Breast epithelium (tissue), 4 donors: ENCODE measurements at regions not wholly inside any gene's neighbourhood (a gene's known extent, or its start where the extent isn't known, plus 50 kb on each side); places are given as distances from the start of the nearest gene placed in this dataset.

Experiments used
- DNase-seq, 2 donors: peaks; one replicate each; pipeline ENCODE4 v3.0.0-alpha.2; 2019; ENCODE audit warnings: low spot score in 2 of 2
- H3K27ac ChIP-seq, 2 donors: fragments of 200-600 bp; sonication (generic) in 1 of 2; one replicate each; pipeline ENCODE4 v1.5.1; 2016 to 2019; ENCODE audit warnings: mild to moderate bottlenecking in 1 of 2
- H3K27me3 ChIP-seq, 2 donors: fragments of 200-600 bp; sonication (generic) in 1 of 2; one replicate each; pipeline versions ENCODE4 v1.5.1 to v1.6.0; 2017 to 2019; ENCODE audit warnings: control low read depth in 1 of 2, mild to moderate bottlenecking in 1 of 2
- H3K36me3 ChIP-seq: fragments of 200-600 bp; one replicate; pipeline ENCODE4 v1.5.1; 2019
- H3K4me1 ChIP-seq, 2 donors: fragments of 200-600 bp; sonication (generic); one replicate each; pipeline ENCODE4 v1.5.1; 2016 to 2019; ENCODE audit warnings: control low read depth in 1 of 2
- H3K4me3 ChIP-seq, 3 donors: fragments of 200-600 bp; sonication (generic); 1 replicate in 2 of 3; 2 replicates in 1 of 3; pipeline ENCODE4 v1.5.1; 2016 to 2019; ENCODE audit warnings: mild to moderate bottlenecking in 3 of 3, moderate library complexity in 2 of 3
- H3K9me3 ChIP-seq, 2 donors: fragments of 200-600 bp; sonication (generic) in 1 of 2; one replicate each; pipeline ENCODE4 v1.5.1; 2016 to 2019; ENCODE audit warnings: control low read depth in 1 of 2
- POLR2A ChIP-seq: fragments of 450-650 bp; IDR thresholded peaks from one replicate; pipeline ENCODE4 v1.6.1; 2016; ENCODE audit warnings: antibody characterized with exemption, mild to moderate bottlenecking, moderate library complexity
- POLR2AphosphoS5 ChIP-seq, 3 donors: sonication (generic); formaldehyde crosslinking; IDR thresholded peaks; one replicate each; pipeline ENCODE4 v1.6.1; 2017; ENCODE audit warnings: antibody characterized with exemption in 3 of 3
- intact Hi-C: fragments of 100-400 bp; cut with DNase I; formaldehyde crosslinking; loops from one replicate; pipeline ENCODE4 v1.15.1; 2023; ENCODE audit warnings: low total_unique reads
- TF ChIP-seq, protein P1 (sequence below), 3 donors: fragments of 450-650 bp; IDR thresholded peaks; one replicate each; pipeline ENCODE4 v1.5.1; 2016 to 2017; ENCODE audit warnings: antibody characterized with exemption in 3 of 3, mild to moderate bottlenecking in 3 of 3, moderate library complexity in 3 of 3

- no peaks in the 10 kb centered on the region for H3K4me1 ChIP-seq
- no peaks in the 10 kb centered on the region for H3K27me3 ChIP-seq
- intact Hi-C loops: no loop called here
- DNase-seq: no peak
- TF ChIP-seq POLR2A: no peak
- TF ChIP-seq POLR2AphosphoS5 (IDR thresholded peaks at IDR 0.05): no peak
- TF ChIP-seq, protein P1, sequence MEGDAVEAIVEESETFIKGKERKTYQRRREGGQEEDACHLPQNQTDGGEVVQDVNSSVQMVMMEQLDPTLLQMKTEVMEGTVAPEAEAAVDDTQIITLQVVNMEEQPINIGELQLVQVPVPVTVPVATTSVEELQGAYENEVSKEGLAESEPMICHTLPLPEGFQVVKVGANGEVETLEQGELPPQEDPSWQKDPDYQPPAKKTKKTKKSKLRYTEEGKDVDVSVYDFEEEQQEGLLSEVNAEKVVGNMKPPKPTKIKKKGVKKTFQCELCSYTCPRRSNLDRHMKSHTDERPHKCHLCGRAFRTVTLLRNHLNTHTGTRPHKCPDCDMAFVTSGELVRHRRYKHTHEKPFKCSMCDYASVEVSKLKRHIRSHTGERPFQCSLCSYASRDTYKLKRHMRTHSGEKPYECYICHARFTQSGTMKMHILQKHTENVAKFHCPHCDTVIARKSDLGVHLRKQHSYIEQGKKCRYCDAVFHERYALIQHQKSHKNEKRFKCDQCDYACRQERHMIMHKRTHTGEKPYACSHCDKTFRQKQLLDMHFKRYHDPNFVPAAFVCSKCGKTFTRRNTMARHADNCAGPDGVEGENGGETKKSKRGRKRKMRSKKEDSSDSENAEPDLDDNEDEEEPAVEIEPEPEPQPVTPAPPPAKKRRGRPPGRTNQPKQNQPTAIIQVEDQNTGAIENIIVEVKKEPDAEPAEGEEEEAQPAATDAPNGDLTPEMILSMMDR (IDR thresholded peaks at IDR 0.05): no peak
- H3K4me3 ChIP-seq: no peak overlapping the region
- H3K36me3 ChIP-seq: peaks cover 9% of the 10 kb centered on the region
- no peak overlapping the region for H3K27ac ChIP-seq
- H3K9me3 ChIP-seq: peaks cover 0 to 4% of the 10 kb centered on the region in 2 donors
These were observed 1109.1 kb downstream of the OTOL1 start for GRCh38 chr3:162605651-162606204.

GRCh38 chr3:162610261-162610660 lies 1113.7 kb downstream of the OTOL1 start:
- intact Hi-C loops: no loop called here

GRCh38 chr3:162612991-162613390 lies 1116.4 kb downstream of the OTOL1 start:
- Histone ChIP-seq H3K36me3 (peaks cover 7% of the 10 kb centered on the region), H3K27me3 (no peaks in the 10 kb centered on the region), H3K9me3 (no peaks in the 10 kb centered on the region), H3K4me1 (no peaks in the 10 kb centered on the region), H3K4me3 (no peak overlapping the region), H3K27ac (no peak overlapping the region)
- no peak for DNase-seq
- TF ChIP-seq, protein P1 (IDR thresholded peaks at IDR 0.05): no peak
- TF ChIP-seq POLR2A: no peak
- no peak for TF ChIP-seq POLR2AphosphoS5 (IDR thresholded peaks at IDR 0.05)
- intact Hi-C loops: no loop called here

More at GRCh38 chr3:162610261-162610660, 1113.7 kb downstream of the OTOL1 start:
- TF ChIP-seq POLR2A (no peak), POLR2AphosphoS5 (IDR thresholded peaks at IDR 0.05) (no peak)
- TF ChIP-seq, protein P1 (IDR thresholded peaks at IDR 0.05): no peak
- Histone ChIP-seq H3K27ac (no peak overlapping the region), H3K4me1 (no peaks in the 10 kb centered on the region), H3K27me3 (no peaks in the 10 kb centered on the region), H3K9me3 (no peaks in the 10 kb centered on the region), H3K4me3 (no peak overlapping the region), H3K36me3 (peaks cover 9% of the 10 kb centered on the region)
- DNase-seq: no peak

DNA sequence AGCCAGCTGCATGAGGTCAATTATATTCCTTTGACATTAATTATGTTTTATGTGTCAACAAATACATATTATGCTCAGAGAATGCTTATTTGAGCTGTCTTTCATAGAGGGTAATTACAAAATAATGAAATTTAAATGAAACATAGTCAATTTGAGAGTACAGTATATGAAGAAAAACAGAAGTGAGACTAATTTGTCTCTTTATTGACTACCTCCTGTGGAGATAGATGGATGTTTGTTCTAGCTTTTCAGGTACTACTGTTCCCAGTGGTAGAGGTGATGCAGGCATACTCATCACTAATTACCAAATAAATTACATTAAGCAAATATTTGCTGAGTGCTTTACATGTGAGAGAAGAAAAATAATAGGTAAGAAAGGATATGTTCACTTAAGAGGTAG lies 1129.6 kb downstream of the OTOL1 start:
- intact Hi-C loops: no loop called here
- H3K36me3 ChIP-seq: no peaks in the 10 kb centered on the region

GRCh38 chr3:162628531-162628930 lies 1131.9 kb downstream of the OTOL1 start:
- no peak for TF ChIP-seq POLR2A
- TF ChIP-seq, protein P1 (IDR thresholded peaks at IDR 0.05): no peak
- TF ChIP-seq POLR2AphosphoS5 (IDR thresholded peaks at IDR 0.05): no peak
- DNase-seq: no peak
- H3K9me3 ChIP-seq: no peaks in the 10 kb centered on the region
- intact Hi-C loops: no loop called here
- no peaks in the 10 kb centered on the region for H3K27me3 ChIP-seq
- H3K27ac ChIP-seq: no peak overlapping the region
- H3K36me3 ChIP-seq: no peaks in the 10 kb centered on the region
- H3K4me1 ChIP-seq: no peaks in the 10 kb centered on the region
- H3K4me3 ChIP-seq: no peak overlapping the region

More for the DNA sequence above, 1129.6 kb downstream of the OTOL1 start:
- H3K4me3 ChIP-seq: no peak overlapping the region
- no peaks in the 10 kb centered on the region for H3K4me1 ChIP-seq
- no peaks in the 10 kb centered on the region for H3K27me3 ChIP-seq
- TF ChIP-seq, protein P1 (IDR thresholded peaks at IDR 0.05): no peak
- TF ChIP-seq POLR2A (no peak), POLR2AphosphoS5 (IDR thresholded peaks at IDR 0.05) (no peak)
- H3K9me3 ChIP-seq: peaks cover 13% of the 10 kb centered on the region in 2 donors
- no peak overlapping the region for H3K27ac ChIP-seq
- no peak for DNase-seq
